ENCODE measurements at regions not wholly inside any gene's neighbourhood (a gene's known extent, or its start where the extent isn't known, plus 50 kb on each side); places are given as distances from the start of the nearest gene placed in this dataset.

DNA sequence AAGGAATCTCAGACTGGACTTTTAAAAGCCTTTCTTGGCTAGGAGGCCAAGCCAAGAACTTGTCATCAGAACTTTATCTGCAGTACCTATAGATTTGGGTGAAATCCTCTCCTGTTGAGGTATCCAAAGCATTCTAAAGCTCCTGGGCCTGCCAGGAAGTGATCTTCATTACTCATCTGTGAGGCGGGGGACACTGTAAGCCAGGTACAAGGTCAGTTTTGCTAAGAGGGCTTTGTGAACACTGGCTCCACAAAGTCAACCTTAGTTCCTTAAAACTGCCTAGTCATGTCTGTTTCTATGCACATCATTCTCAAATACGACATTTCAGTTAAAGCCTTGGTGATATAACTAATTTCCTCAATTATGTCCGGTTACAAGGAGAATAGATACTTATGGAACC, 236.7 kb downstream of the PIK3R1 start:
- DNase-seq: no peak

DNA sequence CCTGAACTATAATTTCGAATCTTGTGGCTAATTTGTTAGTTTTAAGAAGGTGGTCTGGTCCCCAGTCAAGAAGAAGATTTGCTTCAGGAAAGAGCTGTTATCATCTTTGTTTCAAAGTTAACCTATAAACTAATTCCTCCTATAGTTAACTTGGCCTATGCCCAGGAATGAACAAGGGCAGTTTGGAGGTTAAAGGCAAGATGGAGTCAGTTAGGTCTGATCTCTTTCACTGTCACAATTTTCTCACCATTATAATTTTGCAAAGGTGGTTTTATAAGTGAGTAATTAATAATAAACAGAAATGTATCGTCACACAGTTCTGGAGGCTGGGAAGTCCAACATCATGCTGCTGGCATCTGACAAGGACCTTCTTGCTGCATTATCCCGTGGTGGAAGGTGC, 238.6 kb downstream of the PIK3R1 start:
- no peak for DNase-seq

GRCh38 chr5:68454766-68455165, 239.2 kb downstream of the PIK3R1 start:
- DNase-seq: no peak

- DNase-seq: no peak
These were observed 239.7 kb downstream of the PIK3R1 start for GRCh38 chr5:68455216-68455615.

- DNase-seq: peak; percentile 44
These were observed 241.2 kb downstream of the PIK3R1 start for GRCh38 chr5:68456756-68457217.

- DNase-seq: no peak
These were observed 241.7 kb downstream of the PIK3R1 start for GRCh38 chr5:68457285-68457684.

DNA sequence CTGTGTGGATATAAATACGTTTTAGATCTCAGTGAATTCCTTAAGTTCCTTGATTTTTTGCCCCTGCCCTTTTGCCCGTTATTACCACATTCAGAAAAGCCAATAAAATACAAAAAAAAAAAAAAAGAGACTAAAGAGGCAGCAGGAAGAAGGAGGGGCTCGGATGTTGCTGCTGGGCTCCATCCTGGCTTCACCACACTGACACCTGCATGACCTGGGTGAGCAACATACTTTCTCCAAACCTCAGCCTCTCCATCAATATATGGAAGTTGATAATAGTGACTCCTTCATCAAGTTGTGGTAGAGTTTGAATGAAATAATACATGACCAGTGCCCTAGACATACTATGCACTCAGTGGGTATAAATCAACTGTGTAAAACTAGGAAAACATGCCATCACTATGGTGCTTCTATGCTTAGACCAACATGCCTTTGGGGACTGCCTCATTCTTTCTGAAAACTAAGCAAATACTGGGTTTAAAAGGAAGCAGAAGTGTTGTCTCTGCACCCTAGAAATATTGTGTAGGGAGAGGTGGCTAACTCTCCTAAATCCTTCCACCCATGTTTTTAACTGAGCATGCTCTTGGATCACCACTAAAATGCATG, 243.0 kb downstream of the PIK3R1 start:
- no peak for DNase-seq

GRCh38 chr5:68459093-68459809, 243.7 kb downstream of the PIK3R1 start:
- DNase-seq: no peak

DNA sequence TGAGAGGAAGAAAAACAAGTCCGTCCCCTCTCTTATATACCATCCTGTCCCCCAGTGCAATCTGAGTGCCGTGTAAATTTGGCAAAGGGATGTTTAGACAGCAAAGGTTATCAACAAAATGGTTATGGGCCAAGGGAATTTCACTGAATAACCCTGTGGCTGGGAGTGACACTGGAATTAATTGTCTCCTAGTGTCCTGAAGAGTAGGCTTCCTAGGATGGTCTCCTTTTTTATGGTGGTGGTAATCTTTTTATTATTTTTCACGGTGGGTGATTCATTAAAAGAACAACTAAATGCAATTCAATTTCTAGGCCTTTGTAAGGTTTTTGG, 244.2 kb downstream of the PIK3R1 start:
- no peak for DNase-seq

- DNase-seq: no peak
These were observed 244.7 kb downstream of the PIK3R1 start for GRCh38 chr5:68460147-68460798.

GRCh38 chr5:68463606-68464005, 248.1 kb downstream of the PIK3R1 start:
- no peak for DNase-seq

GRCh38 chr5:68464424-68464823, 248.9 kb downstream of the PIK3R1 start:
- no peak for DNase-seq

DNA sequence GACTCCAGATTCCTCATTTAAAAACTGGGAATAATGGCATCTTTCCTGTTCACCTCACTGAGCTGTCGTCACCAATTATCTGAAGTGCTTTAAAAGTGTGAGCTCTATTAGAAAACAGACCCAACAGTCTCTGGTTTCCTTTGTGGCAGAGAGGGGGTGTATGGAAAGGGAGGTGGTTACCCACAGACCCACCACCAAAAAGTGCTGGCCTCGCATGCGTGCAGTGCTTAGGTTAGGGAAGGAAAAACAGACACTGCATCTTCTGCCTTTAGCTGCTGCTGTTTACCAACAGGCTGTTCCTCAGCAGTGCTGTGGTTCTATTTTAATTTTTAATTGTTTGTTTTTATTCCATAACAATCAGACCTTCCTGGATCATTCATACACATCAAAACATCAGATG, 249.6 kb downstream of the PIK3R1 start:
- no peak for DNase-seq

- DNase-seq: no peak
These were observed 250.5 kb downstream of the PIK3R1 start for GRCh38 chr5:68465934-68466551.

DNA sequence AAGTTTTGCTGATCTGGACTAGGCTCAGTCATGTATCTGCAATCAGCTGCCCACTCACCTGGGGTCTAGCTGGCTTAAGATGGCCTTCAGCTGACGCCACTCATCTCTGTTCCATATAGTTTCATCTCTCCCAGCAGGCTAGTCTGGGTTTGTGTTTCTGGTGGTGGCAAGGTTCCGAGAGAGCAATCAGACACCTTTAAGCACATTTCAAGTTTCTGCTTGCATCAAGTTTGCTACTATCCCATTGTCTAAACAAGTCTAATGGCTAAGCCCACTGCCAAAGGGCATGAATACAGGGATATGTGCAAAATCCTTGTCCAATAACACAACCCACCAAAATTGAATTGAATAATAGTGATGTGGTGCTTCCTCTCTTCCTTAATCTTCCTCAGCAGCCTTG, 251.7 kb downstream of the PIK3R1 start:
- DNase-seq: no peak

DNA sequence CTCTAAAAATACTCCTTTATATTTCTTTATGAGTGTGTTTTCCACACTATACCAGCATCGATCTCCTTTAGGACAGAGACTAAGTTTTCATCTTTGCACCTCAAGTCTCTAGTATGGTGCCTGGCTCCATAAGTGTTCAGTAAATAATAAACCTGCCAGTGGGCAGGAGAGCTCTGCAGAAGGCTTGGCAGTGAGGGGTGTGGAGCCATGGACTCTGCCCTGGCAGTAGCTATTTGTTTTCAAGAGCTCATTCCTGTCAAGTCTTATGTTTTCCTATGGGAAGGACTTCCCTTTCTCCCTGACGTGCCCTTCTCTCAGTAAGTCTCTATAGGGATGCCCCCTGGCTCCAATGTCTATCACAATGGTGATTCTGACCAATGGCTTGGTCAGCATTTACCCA, 252.2 kb downstream of the PIK3R1 start:
- no peak for DNase-seq

DNA sequence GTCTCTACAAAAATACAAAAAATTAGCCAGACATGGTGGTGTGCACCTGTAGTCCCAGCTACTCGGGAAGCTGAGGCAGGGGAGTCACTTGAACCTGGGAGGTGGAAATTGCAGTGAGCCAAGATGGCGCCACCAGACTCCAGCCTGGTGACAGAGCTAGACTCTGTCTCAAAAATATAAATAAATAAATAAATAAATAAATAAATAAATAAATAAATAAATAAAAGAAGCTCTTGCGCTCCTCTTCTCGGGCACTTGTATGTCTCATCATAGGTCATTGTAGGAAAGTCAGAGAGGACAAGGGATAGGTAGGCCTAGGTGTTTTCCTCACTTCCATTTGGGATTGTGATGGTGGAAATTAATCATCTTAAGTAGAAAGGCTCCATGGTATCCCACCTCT, 252.8 kb downstream of the PIK3R1 start:
- no peak for DNase-seq

- DNase-seq: peak; percentile 31
These were observed 260.0 kb downstream of the PIK3R1 start for GRCh38 chr5:68475476-68475983.

GRCh38 chr5:68476854-68477253, 261.3 kb downstream of the PIK3R1 start:
- no peak for DNase-seq

GRCh38 chr5:68478301-68479095, 262.9 kb downstream of the PIK3R1 start:
- no peak for DNase-seq

DNA sequence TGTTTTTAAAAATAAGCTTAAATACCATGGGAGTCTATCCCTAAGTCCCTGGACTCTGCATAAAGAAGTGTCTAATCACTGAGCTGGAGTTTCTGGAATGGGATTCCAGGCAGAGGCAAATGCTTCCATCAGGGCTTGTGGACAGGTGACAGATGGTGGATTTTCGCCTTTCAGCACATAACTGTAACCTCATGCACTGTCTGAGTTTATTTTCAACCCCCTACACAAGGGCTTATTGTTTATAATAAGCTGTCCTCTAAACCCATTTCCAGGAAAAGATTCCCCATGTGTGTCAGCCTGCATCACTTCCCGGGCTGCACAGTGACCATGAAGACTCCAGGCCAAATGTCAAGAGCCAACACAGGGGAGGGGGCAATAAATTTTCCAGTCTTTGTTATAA, 264.0 kb downstream of the PIK3R1 start:
- DNase-seq: no peak
